Thyroid gland (tissue), 4 donors: ENCODE measurements at regions not wholly inside any gene's neighbourhood (a gene's known extent, or its start where the extent isn't known, plus 50 kb on each side); places are given as distances from the start of the nearest gene placed in this dataset.
"Not testable (repeated sequence)": the region's sequence is repeated elsewhere in the genome, so short reads cannot be mapped to it uniquely, and the experiment has no call there.

ENCODE experiments used
- CTCF ChIP-seq, 6 experiments: fragments of 200-600 bp in 3 of 6; fragments of 450-650 bp in 3 of 6; sonication (generic) in 3 of 6; IDR thresholded peaks; one replicate each; pipeline ENCODE4 v1.5.1; 2016 to 2019; ENCODE audit warnings: antibody characterized with exemption in 6 of 6, mild to moderate bottlenecking in 2 of 6, inconsistent platforms in 1 of 6, moderate library complexity in 1 of 6
- POLR2A ChIP-seq, 2 donors: fragments of 450-650 bp; IDR thresholded peaks; one replicate each; pipeline ENCODE4 v1.6.1; 2017; ENCODE audit warnings: antibody characterized with exemption in 2 of 2, mild to moderate bottlenecking in 2 of 2, moderate library complexity in 1 of 2

GRCh38 chrY:21760243-21760642 lies 134.1 kb downstream of the RBMY1D start:
- not testable (repeated sequence) for TF ChIP-seq CTCF, POLR2A (IDR thresholded peaks at IDR 0.05)
